Fibroblast of lung (primary cell): ENCODE measurements at regions not wholly inside any gene's neighbourhood (a gene's known extent, or its start where the extent isn't known, plus 50 kb on each side); places are given as distances from the start of the nearest gene placed in this dataset.

Experiments
- DNase-seq, 2 donors: peaks; one replicate each; pipeline versions ENCODE4 v3.0.0 to v3.0.0-alpha.2; 2010; ENCODE audit warnings: low read depth in 2 of 2
- H2AFZ ChIP-seq: 2 replicates; pipeline ENCODE4 v1.5.1; 2012; ENCODE audit warnings: low read length, control low read depth, inconsistent platforms
- H3K27ac ChIP-seq: 2 replicates; pipeline ENCODE4 v1.5.1; 2011; ENCODE audit warnings: low read length, control low read depth; ENCODE audit not compliant: insufficient read depth
- H3K27me3 ChIP-seq: 2 replicates; pipeline ENCODE4 v1.5.1; 2011; ENCODE audit warnings: mild to moderate bottlenecking, low read length; ENCODE audit not compliant: control insufficient read depth, insufficient read depth
- H3K36me3 ChIP-seq: 2 replicates; pipeline ENCODE4 v1.5.1; 2011; ENCODE audit warnings: low read length; ENCODE audit not compliant: control insufficient read depth, insufficient read depth
- H3K4me1 ChIP-seq: 2 replicates; pipeline ENCODE4 v1.5.1; 2011; ENCODE audit warnings: low read length; ENCODE audit not compliant: control insufficient read depth, insufficient read depth; ENCODE audit errors: extremely low read depth
- H3K4me2 ChIP-seq: 2 replicates; pipeline ENCODE4 v1.5.1; 2011; ENCODE audit warnings: low read length, control low read depth; ENCODE audit not compliant: insufficient read depth; ENCODE audit errors: extremely low read depth
- H3K4me3 ChIP-seq, 4 experiments: fragments of 200-600 bp in 1 of 4; sonication (generic) in 1 of 4; replicated peaks in 1 of 4; 2 replicates each; pipeline ENCODE4 v1.5.1; 2011 to 2016; ENCODE audit warnings: low read length in 4 of 4, low read depth in 3 of 4, mild to moderate bottlenecking in 3 of 4, control low read depth in 2 of 4, inconsistent platforms in 1 of 4, mixed read lengths in 1 of 4; ENCODE audit not compliant: insufficient read depth in 1 of 4; ENCODE audit errors: control extremely low read depth in 1 of 4
- H3K79me2 ChIP-seq: 2 replicates; pipeline ENCODE4 v1.5.1; 2012; ENCODE audit warnings: mild to moderate bottlenecking, low read length, inconsistent platforms; ENCODE audit not compliant: control insufficient read depth, insufficient read depth
- H3K9ac ChIP-seq: 2 replicates; pipeline ENCODE4 v1.5.1; 2011; ENCODE audit warnings: mild to moderate bottlenecking, low read length, control low read depth; ENCODE audit not compliant: insufficient read depth
- H3K9me3 ChIP-seq: 2 replicates; pipeline ENCODE4 v1.5.1; 2012; ENCODE audit warnings: low read depth, low read length; ENCODE audit not compliant: control insufficient read depth, insufficient read depth
- H4K20me1 ChIP-seq: 2 replicates; pipeline ENCODE4 v1.5.1; 2011; ENCODE audit warnings: low read length; ENCODE audit not compliant: control insufficient read depth, insufficient read depth; ENCODE audit errors: extremely low read depth
- EZH2 ChIP-seq: IDR thresholded peaks from 2 replicates; pipeline ENCODE4 v1.5.1; 2012; ENCODE audit warnings: low read length, control low read depth, mild to moderate bottlenecking; ENCODE audit errors: missing control alignments
- TF ChIP-seq, protein P1 (sequence below), 2 donors: IDR thresholded peaks in 1 of 2; conservative IDR thresholded peaks in 1 of 2; 1 replicate in 1 of 2; 2 replicates in 1 of 2; pipeline ENCODE4 v1.5.1; 2011 to 2012; ENCODE audit warnings: low read length in 2 of 2, control low read depth in 1 of 2, inconsistent platforms in 1 of 2, low read depth in 1 of 2, mild to moderate bottlenecking in 1 of 2

DNA sequence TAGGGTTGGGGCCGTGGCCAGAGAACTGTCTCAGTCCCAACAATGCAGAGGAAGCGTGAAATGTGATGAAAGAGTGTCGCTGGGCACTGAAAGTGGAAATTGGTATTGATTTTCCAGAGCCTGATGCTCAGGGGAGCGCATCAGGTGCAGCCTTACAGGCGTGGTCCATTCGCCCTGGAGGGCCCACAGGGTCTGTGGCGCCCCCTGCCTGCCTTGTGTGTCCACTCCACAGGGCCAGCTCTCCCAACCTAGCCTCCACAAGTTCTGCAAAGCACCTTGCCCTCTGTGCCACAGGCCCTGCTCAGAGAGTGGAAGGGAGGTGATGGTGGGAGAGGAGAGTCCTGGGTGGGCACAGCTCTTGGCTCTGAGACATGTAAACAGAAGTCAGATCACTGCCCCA is 54.9 kb upstream of the LMO1 start:
- Histone ChIP-seq H3K79me2 (no peaks in the 10 kb centered on the region), H3K4me1 (no peaks in the 10 kb centered on the region), H4K20me1 (no peaks in the 10 kb centered on the region), H3K9ac (no peak overlapping the region), H3K4me2 (no peak overlapping the region), H2AFZ (no peak overlapping the region), H3K27me3 (peaks cover 7% of the 10 kb centered on the region), H3K4me3 (no peak overlapping the region), H3K36me3 (no peaks in the 10 kb centered on the region), H3K9me3 (no peaks in the 10 kb centered on the region), H3K27ac (no peak overlapping the region)
- TF ChIP-seq, protein P1, sequence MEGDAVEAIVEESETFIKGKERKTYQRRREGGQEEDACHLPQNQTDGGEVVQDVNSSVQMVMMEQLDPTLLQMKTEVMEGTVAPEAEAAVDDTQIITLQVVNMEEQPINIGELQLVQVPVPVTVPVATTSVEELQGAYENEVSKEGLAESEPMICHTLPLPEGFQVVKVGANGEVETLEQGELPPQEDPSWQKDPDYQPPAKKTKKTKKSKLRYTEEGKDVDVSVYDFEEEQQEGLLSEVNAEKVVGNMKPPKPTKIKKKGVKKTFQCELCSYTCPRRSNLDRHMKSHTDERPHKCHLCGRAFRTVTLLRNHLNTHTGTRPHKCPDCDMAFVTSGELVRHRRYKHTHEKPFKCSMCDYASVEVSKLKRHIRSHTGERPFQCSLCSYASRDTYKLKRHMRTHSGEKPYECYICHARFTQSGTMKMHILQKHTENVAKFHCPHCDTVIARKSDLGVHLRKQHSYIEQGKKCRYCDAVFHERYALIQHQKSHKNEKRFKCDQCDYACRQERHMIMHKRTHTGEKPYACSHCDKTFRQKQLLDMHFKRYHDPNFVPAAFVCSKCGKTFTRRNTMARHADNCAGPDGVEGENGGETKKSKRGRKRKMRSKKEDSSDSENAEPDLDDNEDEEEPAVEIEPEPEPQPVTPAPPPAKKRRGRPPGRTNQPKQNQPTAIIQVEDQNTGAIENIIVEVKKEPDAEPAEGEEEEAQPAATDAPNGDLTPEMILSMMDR (conservative IDR thresholded peaks at IDR 0.05 in 1 of 2, IDR thresholded peaks at IDR 0.05 in 1 of 2; ENCODE audit: low read depth in 1 of 2, low read length in 2 of 2): no peak
- TF ChIP-seq EZH2: no peak
- DNase-seq: no peak

DNA sequence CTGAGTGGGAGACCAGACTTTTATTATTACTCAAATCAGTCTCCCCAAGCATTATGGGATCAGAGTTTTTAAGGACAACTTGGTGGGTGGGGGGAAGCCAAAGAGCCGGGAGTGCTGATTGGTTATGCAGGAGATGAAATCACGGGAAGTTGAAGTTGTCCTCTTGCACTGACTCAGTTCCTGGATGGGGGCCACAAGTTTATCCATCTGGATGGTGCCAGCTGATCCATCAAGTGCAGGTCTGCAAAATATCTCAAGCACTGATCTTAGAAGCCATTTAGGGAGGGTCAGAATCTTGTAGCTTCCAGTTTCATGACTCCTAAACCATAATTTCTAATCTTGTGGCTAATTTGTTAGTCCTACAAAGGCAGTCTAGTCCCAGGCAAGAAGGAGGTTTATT is 53.5 kb upstream of the LMO1 start:
- no peaks in the 10 kb centered on the region for H3K36me3 ChIP-seq
- no peak overlapping the region for H2AFZ ChIP-seq
- H3K4me2 ChIP-seq: no peak overlapping the region
- DNase-seq: peak; percentile 27 to 50
- H3K9ac ChIP-seq: no peak overlapping the region
- no peaks in the 10 kb centered on the region for H3K9me3 ChIP-seq
- H3K27ac ChIP-seq: no peak overlapping the region
- H4K20me1 ChIP-seq: no peaks in the 10 kb centered on the region
- no peaks in the 10 kb centered on the region for H3K79me2 ChIP-seq
- no peaks in the 10 kb centered on the region for H3K4me1 ChIP-seq
- H3K4me3 ChIP-seq: no peak overlapping the region
- peaks cover 7% of the 10 kb centered on the region for H3K27me3 ChIP-seq
- TF ChIP-seq, protein P1 (conservative IDR thresholded peaks at IDR 0.05 in 1 of 2, IDR thresholded peaks at IDR 0.05 in 1 of 2; ENCODE audit: low read depth in 1 of 2, low read length in 2 of 2): no peak
- TF ChIP-seq EZH2: no peak

DNA sequence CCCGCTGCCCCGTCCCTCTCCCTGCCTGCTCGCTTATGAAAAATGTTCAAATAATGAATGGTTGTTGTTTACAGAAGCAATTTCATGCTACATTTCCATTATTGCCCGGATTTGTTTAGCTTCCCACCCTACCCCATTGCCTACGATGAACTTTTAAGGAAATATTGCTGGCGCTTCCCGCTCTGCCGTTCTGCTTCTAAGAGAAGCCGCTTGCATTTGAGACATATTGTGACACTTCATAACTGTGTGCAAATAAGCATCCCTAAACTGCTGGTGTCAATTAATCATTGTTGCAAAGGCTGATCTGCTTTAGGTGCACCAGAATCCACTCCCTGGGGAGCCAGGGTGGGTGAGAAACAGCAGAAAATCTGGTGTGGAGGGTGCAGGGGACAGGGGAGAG is 52.3 kb upstream of the LMO1 start:
- Histone ChIP-seq H2AFZ (no peak overlapping the region), H3K4me1 (no peaks in the 10 kb centered on the region), H3K36me3 (no peaks in the 10 kb centered on the region), H3K9me3 (no peaks in the 10 kb centered on the region), H3K27me3 (peaks cover 7% of the 10 kb centered on the region), H3K4me3 (no peak overlapping the region), H3K27ac (no peak overlapping the region), H3K79me2 (no peaks in the 10 kb centered on the region), H3K4me2 (no peak overlapping the region), H4K20me1 (no peaks in the 10 kb centered on the region), H3K9ac (no peak overlapping the region)
- TF ChIP-seq EZH2: no peak
- TF ChIP-seq, protein P1 (conservative IDR thresholded peaks at IDR 0.05 in 1 of 2, IDR thresholded peaks at IDR 0.05 in 1 of 2; ENCODE audit: low read depth in 1 of 2, low read length in 2 of 2): no peak
- no peak for DNase-seq
